ENCODE measurements at regions not wholly inside any gene's neighbourhood (a gene's known extent, or its start where the extent isn't known, plus 50 kb on each side); places are given as distances from the start of the nearest gene placed in this dataset.

GRCh38 chr22:44573451-44573850 is 75.4 kb upstream of the RTL6 start:
- Mint-ChIP-seq H3K27ac (no peak overlapping the region), H3K36me3 (ENCODE audit: insufficient read depth) (peaks cover 2% of the 10 kb centered on the region), H3K27me3 (peaks cover 37% of the 10 kb centered on the region), H3K4me3 (ENCODE audit: low read depth) (no peak overlapping the region), H3K4me1 (ENCODE audit: low read depth) (peaks cover 12% of the 10 kb centered on the region), H3K9me3 (ENCODE audit: low read depth) (peaks cover 9% of the 10 kb centered on the region)
- no peak for TF ChIP-seq CTCF (IDR thresholded peaks at IDR 0.05; ENCODE audit: unreplicated experiment)
- DNase-seq (ENCODE audit: low spot score, unreplicated experiment): no peak

- Mint-ChIP-seq H3K9me3 (ENCODE audit: low read depth) (peaks cover 14% of the 10 kb centered on the region), H3K27ac (no peak overlapping the region), H3K4me1 (ENCODE audit: low read depth) (peaks cover 12% of the 10 kb centered on the region), H3K36me3 (ENCODE audit: insufficient read depth) (peaks cover 3% of the 10 kb centered on the region), H3K27me3 (peaks cover 36% of the 10 kb centered on the region), H3K4me3 (ENCODE audit: low read depth) (no peak overlapping the region)
- DNase-seq (ENCODE audit: low spot score, unreplicated experiment): no peak
- TF ChIP-seq CTCF (IDR thresholded peaks at IDR 0.05; ENCODE audit: unreplicated experiment): no peak
These were observed 74.6 kb upstream of the RTL6 start for GRCh38 chr22:44572414-44573207.

GRCh38 chr22:44571566-44572413 is 73.8 kb upstream of the RTL6 start:
- peaks cover 15% of the 10 kb centered on the region for H3K9me3 Mint-ChIP-seq (ENCODE audit: low read depth)
- TF ChIP-seq CTCF (IDR thresholded peaks at IDR 0.05; ENCODE audit: unreplicated experiment): no peak
- H3K27me3 Mint-ChIP-seq: peaks cover 33% of the 10 kb centered on the region
- no peak overlapping the region for H3K27ac Mint-ChIP-seq
- DNase-seq (ENCODE audit: low spot score, unreplicated experiment): no peak
- H3K4me3 Mint-ChIP-seq (ENCODE audit: low read depth): no peak overlapping the region
- peaks cover 12% of the 10 kb centered on the region for H3K4me1 Mint-ChIP-seq (ENCODE audit: low read depth)
- peaks cover 3% of the 10 kb centered on the region for H3K36me3 Mint-ChIP-seq (ENCODE audit: insufficient read depth)

- TF ChIP-seq CTCF (IDR thresholded peaks at IDR 0.05; ENCODE audit: unreplicated experiment): no peak
- Mint-ChIP-seq H3K27ac (no peak overlapping the region), H3K27me3 (peaks cover 26% of the 10 kb centered on the region), H3K36me3 (ENCODE audit: insufficient read depth) (peaks cover 3% of the 10 kb centered on the region), H3K4me1 (ENCODE audit: low read depth) (peaks cover 12% of the 10 kb centered on the region), H3K4me3 (ENCODE audit: low read depth) (no peak overlapping the region), H3K9me3 (ENCODE audit: low read depth) (peaks cover 15% of the 10 kb centered on the region)
- no peak for DNase-seq (ENCODE audit: low spot score, unreplicated experiment)
These were observed 72.7 kb upstream of the RTL6 start for GRCh38 chr22:44570476-44571445.
